ENCODE measurements at regions not wholly inside any gene's neighbourhood (a gene's known extent, or its start where the extent isn't known, plus 50 kb on each side); places are given as distances from the start of the nearest gene placed in this dataset.

DNA sequence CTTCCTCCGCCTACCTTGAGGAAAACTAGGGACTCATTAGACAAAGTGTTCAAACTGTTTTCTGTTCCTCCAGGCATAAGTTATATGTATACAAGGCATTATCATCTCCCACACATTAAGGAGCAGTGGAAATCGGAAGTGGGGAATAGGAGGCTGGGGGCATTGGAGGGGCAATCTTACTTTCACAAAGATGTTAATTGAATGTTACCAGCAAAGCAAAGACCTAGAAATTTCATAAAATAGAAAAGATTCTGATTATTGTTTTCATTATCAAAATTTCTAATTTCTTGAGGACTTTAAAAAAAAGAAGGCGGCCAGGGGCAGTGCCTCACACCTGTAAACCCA, 501.7 kb upstream of the JARID2 start:
- DNase-seq: no peak

DNA sequence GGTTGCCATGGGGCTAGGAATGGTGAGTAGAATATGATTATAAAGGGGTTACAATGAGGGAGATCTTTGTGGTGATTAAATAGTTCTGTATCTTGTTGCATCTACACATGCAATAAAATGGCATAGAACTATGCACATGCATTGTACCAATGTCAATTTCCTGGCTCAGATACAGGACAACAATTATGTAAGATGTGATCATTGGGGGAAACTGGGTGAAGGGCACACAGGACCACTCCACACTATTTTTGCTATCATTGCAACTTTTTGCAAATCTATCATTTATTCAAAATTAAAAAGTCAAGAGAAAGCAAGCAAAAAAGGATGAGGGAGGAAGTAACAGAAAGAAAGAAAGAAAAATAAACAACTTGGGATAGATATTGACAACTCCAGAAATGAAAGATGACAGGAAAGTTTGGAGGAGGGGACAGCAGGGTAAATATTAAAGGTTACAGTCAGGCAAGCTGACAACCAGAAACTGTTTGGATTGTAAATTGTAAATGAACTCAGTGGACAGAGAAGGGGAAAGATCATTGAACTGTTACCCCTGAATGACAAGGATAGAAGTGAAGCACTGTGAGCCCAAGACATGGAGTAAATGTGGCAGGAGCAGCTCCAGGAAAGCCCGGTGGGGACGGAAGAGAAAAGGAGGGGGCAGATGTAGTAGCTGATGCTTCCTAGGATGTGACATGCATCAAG, 499.6 kb upstream of the JARID2 start:
- no peak for DNase-seq

GRCh38 chr6:14747881-14748520, 497.9 kb upstream of the JARID2 start:
- DNase-seq: no peak

GRCh38 chr6:14748679-14749078, 497.2 kb upstream of the JARID2 start:
- no peak for DNase-seq

GRCh38 chr6:14750059-14750661, 495.7 kb upstream of the JARID2 start:
- no peak for DNase-seq

- no peak for DNase-seq
Observed at GRCh38 chr6:14751645-14752175, 494.2 kb upstream of the JARID2 start.

- no peak for DNase-seq
Observed at GRCh38 chr6:14754751-14755513, 490.9 kb upstream of the JARID2 start.

DNA sequence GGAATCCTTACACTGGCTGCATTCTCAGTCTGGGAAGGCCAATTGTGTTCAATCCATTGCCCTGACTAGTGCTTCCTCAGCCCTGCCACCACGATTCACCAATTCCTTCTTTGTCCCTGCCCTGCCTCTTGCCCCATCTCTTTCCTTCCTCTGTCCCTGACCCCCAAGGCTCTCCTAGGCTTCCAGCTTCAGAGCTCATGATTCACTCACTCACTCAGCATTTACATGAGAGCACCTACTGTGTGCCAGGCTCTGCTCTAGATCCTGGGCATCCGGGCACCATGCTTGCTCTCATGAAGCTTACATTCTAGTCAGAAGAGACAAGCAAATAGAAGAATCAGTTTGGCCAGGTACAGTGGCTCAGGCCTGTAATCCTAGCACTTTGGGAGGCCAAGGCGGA, 489.5 kb upstream of the JARID2 start:
- DNase-seq: no peak

- no peak for DNase-seq
Observed at GRCh38 chr6:14757014-14757413, 488.9 kb upstream of the JARID2 start.

DNA sequence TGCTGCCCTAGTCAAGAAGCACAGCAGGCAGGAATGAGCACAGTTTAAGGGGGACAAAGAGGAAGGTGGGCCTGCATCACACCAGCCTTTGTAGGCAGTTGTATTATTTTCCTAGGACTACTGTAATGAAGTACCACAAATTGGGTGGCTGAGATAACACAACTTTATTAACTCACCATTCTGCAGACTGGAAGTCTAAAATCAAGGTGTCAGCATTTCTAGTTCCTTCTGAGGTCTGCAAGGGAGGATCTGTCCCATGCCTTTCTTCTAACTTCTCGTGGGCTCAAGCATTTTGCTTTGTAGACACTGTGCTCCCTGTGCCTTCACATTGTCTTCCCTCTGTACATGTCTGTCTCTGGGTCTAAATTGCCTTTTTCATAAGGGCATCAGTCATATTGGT, 488.5 kb upstream of the JARID2 start:
- DNase-seq: no peak

DNA sequence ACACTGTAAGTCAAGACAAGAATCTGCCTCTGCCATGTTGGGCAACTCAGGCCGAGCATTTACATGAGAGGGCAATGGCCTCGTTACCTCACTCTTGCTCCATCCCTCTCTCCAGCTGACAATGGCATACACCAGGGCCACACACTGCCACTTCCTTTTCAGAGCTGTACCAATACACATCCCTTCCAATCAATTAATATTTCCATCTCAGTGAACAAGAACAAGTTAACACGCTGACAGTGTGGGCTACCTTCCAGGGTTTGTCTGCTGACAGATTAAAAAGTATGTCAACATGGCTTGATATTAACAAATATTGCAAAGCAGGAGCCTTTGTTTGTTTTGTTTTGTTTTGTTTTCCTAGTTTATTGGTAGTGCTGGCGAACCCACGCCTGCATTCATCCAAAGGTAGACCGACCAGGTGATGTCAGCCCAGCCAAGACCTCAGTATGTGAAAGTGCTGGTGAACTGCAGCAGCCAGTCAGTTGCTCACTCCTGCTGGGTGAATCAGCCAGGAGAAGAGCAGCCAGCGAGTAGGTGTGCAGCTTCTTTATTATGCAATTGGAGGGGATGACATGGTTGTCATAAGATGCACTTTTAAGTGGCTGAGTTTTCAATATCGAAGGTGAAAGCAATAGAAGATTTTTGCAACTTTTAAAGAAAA, 487.3 kb upstream of the JARID2 start:
- DNase-seq: no peak

GRCh38 chr6:14759976-14760672, 485.7 kb upstream of the JARID2 start:
- no peak for DNase-seq

DNA sequence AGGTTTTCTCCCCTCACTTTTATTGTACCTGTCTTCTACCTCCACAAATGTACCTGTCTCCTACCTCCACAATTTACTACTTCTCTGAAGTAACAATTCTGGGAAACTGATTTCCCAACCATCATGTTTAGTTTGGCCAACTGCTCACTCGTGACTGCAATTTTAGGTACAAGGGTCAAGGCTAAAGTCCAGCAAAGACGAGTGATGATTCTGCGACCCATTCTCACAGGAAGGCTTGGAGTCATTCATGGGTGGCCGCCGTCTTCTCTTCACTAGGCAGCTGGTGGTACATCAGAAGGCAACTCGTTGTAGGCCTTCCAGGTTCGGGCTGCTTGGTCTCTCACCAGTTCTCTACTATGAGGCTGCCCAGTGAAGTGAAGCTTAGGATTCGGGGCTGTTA, 483.8 kb upstream of the JARID2 start:
- no peak for DNase-seq

DNA sequence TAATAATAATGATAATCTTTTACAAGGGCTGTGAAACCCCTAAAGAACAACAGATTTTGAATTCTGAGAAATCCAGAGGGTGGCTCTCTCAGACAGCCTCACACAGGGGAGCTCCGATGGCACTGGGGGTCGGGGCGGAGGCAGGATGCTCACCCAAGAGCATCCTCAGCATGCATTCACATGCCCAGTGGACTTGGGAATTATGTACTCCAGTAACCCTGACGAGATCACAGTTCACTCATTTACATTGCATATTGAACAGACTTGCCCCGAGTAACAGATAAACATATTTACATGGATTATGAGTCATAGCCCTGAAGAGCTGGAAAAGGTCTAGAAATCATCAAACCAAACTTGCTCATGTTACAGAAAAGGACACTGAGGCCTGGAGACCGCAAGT, 482.7 kb upstream of the JARID2 start:
- DNase-seq: no peak

GRCh38 chr6:14763616-14764015, 482.3 kb upstream of the JARID2 start:
- no peak for DNase-seq

GRCh38 chr6:14765106-14765505, 480.8 kb upstream of the JARID2 start:
- DNase-seq: no peak

DNA sequence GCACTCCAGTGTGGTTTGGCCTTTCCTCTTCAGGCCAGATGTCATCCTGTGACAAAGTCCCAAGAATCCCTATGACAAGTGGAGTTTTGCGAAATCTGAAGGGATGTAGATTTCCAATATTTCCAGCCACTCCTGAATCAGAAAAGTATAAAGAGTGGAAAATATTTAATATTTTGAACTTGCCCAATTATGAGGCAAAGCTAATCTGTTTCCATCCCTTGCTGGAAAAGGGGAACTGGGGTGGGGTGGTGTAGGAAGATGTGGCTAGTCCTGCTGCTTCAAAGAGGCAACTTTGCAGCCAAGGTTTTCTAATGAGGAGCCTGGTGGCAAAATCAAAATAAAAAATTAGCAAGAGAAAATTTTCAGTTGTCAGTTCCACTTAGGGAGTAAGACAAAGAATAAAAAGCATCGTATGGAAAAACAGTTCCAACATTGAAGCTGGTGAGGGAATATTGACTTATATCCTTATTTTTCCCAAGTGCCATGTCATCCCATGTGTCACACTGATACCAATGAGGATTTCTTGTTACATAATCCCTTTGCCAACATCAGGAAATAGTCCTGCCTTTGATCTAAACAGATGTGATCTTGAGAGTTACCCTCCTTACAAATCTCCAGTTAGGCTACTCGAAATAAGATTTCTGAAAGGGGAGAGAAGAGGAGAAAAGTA, 480.0 kb upstream of the JARID2 start:
- DNase-seq: no peak

DNA sequence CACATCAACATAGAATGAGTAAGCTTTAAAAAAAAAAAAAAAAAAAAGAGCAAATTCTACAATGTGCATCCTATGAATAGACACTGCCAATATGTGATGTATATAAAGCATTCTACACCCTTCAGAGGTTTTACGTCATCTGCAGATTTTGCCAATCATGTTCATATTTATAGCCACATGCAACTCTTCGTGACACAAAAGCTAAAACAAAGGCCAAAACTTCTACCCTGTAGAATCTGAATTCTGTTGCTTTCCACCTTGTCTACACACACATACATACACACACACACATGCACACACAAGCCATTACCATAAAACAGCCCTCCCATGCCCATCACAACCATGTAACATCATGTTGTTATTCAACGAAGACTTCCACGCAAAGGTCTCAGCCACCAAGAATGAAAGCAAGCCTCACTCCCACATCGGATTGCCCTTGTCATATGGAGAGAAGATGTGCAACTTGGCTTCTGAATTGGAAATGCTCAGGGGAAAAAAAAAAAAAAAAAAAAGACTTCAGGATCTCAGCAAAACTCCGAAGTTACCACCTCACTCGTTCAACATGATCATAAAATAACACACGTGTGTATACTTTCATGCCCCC, 479.4 kb upstream of the JARID2 start:
- no peak for DNase-seq

- DNase-seq: no peak
Observed at GRCh38 chr6:14767226-14767625, 478.6 kb upstream of the JARID2 start.

- DNase-seq: no peak
Observed at GRCh38 chr6:14770040-14770439, 475.8 kb upstream of the JARID2 start.

DNA sequence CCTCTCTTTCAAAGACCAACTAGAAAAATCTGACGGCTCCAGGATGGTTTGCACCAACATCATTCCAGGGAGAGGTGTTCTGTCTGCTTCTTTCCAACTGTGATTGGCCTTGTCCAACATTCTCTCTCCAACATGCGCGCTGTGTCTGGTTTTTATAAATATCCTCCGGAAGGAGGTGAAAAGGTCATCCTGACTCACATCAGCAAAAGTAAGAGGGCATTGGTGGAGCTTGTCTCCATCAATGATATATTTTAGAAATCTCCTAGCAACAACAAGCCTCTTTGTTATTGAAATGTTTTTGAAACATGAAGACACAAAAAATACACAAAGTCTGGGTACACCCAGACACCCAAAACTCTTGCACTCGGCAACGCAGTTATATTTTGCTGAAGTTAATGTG, 475.3 kb upstream of the JARID2 start:
- DNase-seq: no peak

Data from hindlimb muscle (tissue), 1 donor.